SK-N-MC (cell line): ENCODE measurements at regions not wholly inside any gene's neighbourhood (a gene's known extent, or its start where the extent isn't known, plus 50 kb on each side); places are given as distances from the start of the nearest gene placed in this dataset.

Experiments used
- EZH2 ChIP-seq: fragments of 200-600 bp; sonication (generic); IDR thresholded peaks from one replicate; pipeline ENCODE4 v1.6.1; 2017; ENCODE audit warnings: antibody characterized with exemption
- FOXP2 ChIP-seq: optimal IDR thresholded peaks from 2 replicates; pipeline ENCODE3; 2011; ENCODE audit warnings: mild to moderate bottlenecking, moderate library complexity; ENCODE audit not compliant: insufficient read depth; ENCODE audit errors: extremely low read length, control extremely low read depth
- POLR2AphosphoS5 ChIP-seq: IDR thresholded peaks from 2 replicates; pipeline ENCODE4 v1.6.1; 2012; ENCODE audit warnings: mild to moderate bottlenecking, low read depth, low read length, borderline replicate concordance

DNA sequence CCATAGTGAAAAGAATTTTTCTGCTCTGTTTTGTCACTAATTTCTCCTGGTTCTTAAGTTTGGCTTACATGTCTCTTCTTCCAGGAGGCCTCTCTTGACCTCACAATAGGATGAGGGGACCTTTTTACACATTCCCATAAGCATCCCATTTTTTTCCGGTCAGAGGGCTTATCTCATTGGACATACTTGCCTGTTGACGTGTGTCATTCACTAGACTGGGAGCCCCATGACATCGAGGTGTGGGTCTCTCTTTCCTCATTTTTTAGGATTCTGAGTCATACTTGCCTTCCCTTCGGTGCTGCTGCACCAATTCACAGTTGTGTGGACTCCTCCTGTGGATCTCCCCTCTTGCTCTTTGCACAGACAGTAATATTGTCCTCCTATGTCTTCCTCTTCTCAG is 601.8 kb downstream of the GATA3 start:
- no peak for TF ChIP-seq POLR2AphosphoS5
- no peak for TF ChIP-seq EZH2
- no peak for TF ChIP-seq FOXP2
